MM.1S (cell line): ENCODE measurements at regions not wholly inside any gene's neighbourhood (a gene's known extent, or its start where the extent isn't known, plus 50 kb on each side); places are given as distances from the start of the nearest gene placed in this dataset.

ENCODE experiments used
- DNase-seq: peaks from one replicate; pipeline ENCODE4 v3.0.0-alpha.2; 2015
- H2AFZ ChIP-seq: fragments of 300-600 bp; sonication (generic); 2 replicates; pipeline ENCODE4 v1.6.0; 2016; ENCODE audit warnings: antibody characterized with exemption, low read length
- H3F3A ChIP-seq: fragments of 300-600 bp; sonication (generic); 2 replicates; pipeline ENCODE4 v1.6.1; 2016; ENCODE audit warnings: mild to moderate bottlenecking, antibody characterized with exemption, low read length, moderate library complexity, mixed read lengths; ENCODE audit not compliant: insufficient read depth
- H3K27ac ChIP-seq: fragments of 300-600 bp; sonication (generic); 2 replicates; pipeline ENCODE4 v1.5.1; 2016; ENCODE audit warnings: mild to moderate bottlenecking, low read length
- H3K27me3 ChIP-seq: fragments of 300-600 bp; sonication (generic); replicated peaks from 2 replicates; pipeline ENCODE4 v1.6.0; 2016; ENCODE audit warnings: low read length; ENCODE audit not compliant: insufficient read depth
- H3K36me3 ChIP-seq: fragments of 300-600 bp; sonication (generic); replicated peaks from 2 replicates; pipeline ENCODE4 v1.6.1; 2016; ENCODE audit warnings: mild to moderate bottlenecking, low read length, mixed read lengths; ENCODE audit not compliant: insufficient read depth
- H3K4me1 ChIP-seq: fragments of 300-600 bp; sonication (generic); 2 replicates; pipeline ENCODE4 v1.6.1; 2016; ENCODE audit warnings: low read length, mixed read lengths
- H3K4me2 ChIP-seq: fragments of 300-600 bp; sonication (generic); 2 replicates; pipeline ENCODE4 v1.6.0; 2016; ENCODE audit warnings: low read depth, low read length
- H3K4me3 ChIP-seq: fragments of 300-600 bp; sonication (generic); 2 replicates; pipeline ENCODE4 v1.5.1; 2016; ENCODE audit warnings: low read length, mixed read lengths
- H3K79me2 ChIP-seq: fragments of 300-600 bp; sonication (generic); 2 replicates; pipeline ENCODE4 v1.6.1; 2016; ENCODE audit warnings: mixed run types, low read length, mixed read lengths
- H3K9ac ChIP-seq: fragments of 300-600 bp; sonication (generic); 2 replicates; pipeline ENCODE4 v1.6.1; 2016; ENCODE audit warnings: low read length, mixed read lengths
- H3K9me2 ChIP-seq: fragments of 300-600 bp; sonication (generic); replicated peaks from 2 replicates; pipeline ENCODE4 v1.6.1; 2016; ENCODE audit warnings: mild to moderate bottlenecking, low read length, mixed read lengths; ENCODE audit not compliant: insufficient read depth
- H3K9me3 ChIP-seq: fragments of 300-600 bp; sonication (generic); replicated peaks from 2 replicates; pipeline ENCODE4 v1.6.1; 2016; ENCODE audit warnings: mild to moderate bottlenecking, low read length, mixed read lengths; ENCODE audit not compliant: insufficient read depth
- H4K20me1 ChIP-seq: fragments of 300-600 bp; sonication (generic); 2 replicates; pipeline ENCODE4 v1.6.1; 2016; ENCODE audit warnings: mild to moderate bottlenecking, low read length, moderate library complexity, mixed read lengths; ENCODE audit not compliant: insufficient read depth
- CTCF ChIP-seq: fragments of 300-600 bp; sonication (generic); IDR thresholded peaks from 2 replicates; pipeline ENCODE4 v1.5.1; 2016; ENCODE audit warnings: antibody characterized with exemption, low read length, mixed read lengths
- EZH2 ChIP-seq: fragments of 300-600 bp; sonication (generic); optimal IDR thresholded peaks from 2 replicates; pipeline ENCODE3; 2017; ENCODE audit warnings: low read depth, mild to moderate bottlenecking, antibody characterized with exemption, low read length, mixed read lengths
- EZH2phosphoT487 ChIP-seq: fragments of 300-600 bp; sonication (generic); IDR thresholded peaks from 2 replicates; pipeline ENCODE4 v1.6.1; 2018; ENCODE audit warnings: antibody characterized with exemption, low read length

- H3K79me2 ChIP-seq, result no peaks in the 10 kb centered on the region
- H3K27ac ChIP-seq, result no peak overlapping the region
- no peak for DNase-seq
- H4K20me1 ChIP-seq, result no peaks in the 10 kb centered on the region
- TF ChIP-seq EZH2phosphoT487 (no peak), CTCF (no peak), EZH2 (no peak)
- no peaks in the 10 kb centered on the region for H3K27me3 ChIP-seq
- H3K4me3 ChIP-seq, result no peak overlapping the region
- H3K9me3 ChIP-seq, result no peaks in the 10 kb centered on the region
- H3K4me1 ChIP-seq, result no peaks in the 10 kb centered on the region
- no peak overlapping the region for H3K4me2 ChIP-seq
- H3K9me2 ChIP-seq, result no peaks in the 10 kb centered on the region
- no peak overlapping the region for H3K9ac ChIP-seq
- H2AFZ ChIP-seq, result no peak overlapping the region
- H3K36me3 ChIP-seq, result no peaks in the 10 kb centered on the region
- no peaks in the 10 kb centered on the region for H3F3A ChIP-seq
Observed at GRCh38 chr7:35524112-35524804, 170.7 kb downstream of the HERPUD2 start.

- DNase-seq, result no peak
- no peaks in the 10 kb centered on the region for H3K79me2 ChIP-seq
- no peak overlapping the region for H3K27ac ChIP-seq
- no peak overlapping the region for H2AFZ ChIP-seq
- no peak overlapping the region for H3K4me3 ChIP-seq
- no peaks in the 10 kb centered on the region for H3K27me3 ChIP-seq
- no peaks in the 10 kb centered on the region for H3F3A ChIP-seq
- H3K4me1 ChIP-seq, result no peaks in the 10 kb centered on the region
- H3K36me3 ChIP-seq, result no peaks in the 10 kb centered on the region
- H3K9ac ChIP-seq, result no peak overlapping the region
- H4K20me1 ChIP-seq, result no peaks in the 10 kb centered on the region
- no peaks in the 10 kb centered on the region for H3K9me3 ChIP-seq
- no peaks in the 10 kb centered on the region for H3K9me2 ChIP-seq
- TF ChIP-seq CTCF, result no peak
- no peak for TF ChIP-seq EZH2phosphoT487
- no peak for TF ChIP-seq EZH2
- H3K4me2 ChIP-seq, result no peak overlapping the region
Observed at GRCh38 chr7:35523292-35523691, 171.6 kb downstream of the HERPUD2 start.

DNA sequence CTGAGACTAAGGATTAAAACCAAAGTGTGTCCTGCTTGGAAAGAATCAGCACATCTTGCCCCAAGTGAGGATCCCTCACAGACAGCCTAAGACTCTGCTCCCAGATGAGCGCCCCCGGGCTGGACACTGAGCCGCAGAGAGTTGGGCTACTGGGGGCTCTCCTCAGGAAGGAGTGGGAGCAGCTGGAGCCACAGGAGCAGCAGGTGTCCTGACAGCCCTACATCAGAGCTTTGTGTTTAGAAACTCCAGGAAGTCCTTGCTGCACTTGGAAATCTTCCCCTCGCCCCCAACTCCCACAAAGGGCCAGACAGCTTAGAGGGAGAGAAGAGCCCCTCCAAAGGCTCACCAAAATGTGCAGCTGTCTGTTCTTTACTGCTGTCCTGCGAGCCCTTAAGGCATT lies 172.2 kb downstream of the HERPUD2 start:
- Histone ChIP-seq H3K27ac (no peak overlapping the region), H3K27me3 (no peaks in the 10 kb centered on the region), H3K9me2 (no peaks in the 10 kb centered on the region), H3K9ac (no peak overlapping the region), H2AFZ (no peak overlapping the region), H3K9me3 (no peaks in the 10 kb centered on the region), H4K20me1 (no peaks in the 10 kb centered on the region), H3K4me1 (no peaks in the 10 kb centered on the region), H3F3A (no peaks in the 10 kb centered on the region), H3K36me3 (no peaks in the 10 kb centered on the region), H3K4me2 (no peak overlapping the region), H3K79me2 (no peaks in the 10 kb centered on the region), H3K4me3 (no peak overlapping the region)
- TF ChIP-seq EZH2 (no peak), CTCF (no peak), EZH2phosphoT487 (no peak)
- no peak for DNase-seq
